H9 (cell line): ENCODE measurements at regions not wholly inside any gene's neighbourhood (a gene's known extent, or its start where the extent isn't known, plus 50 kb on each side); places are given as distances from the start of the nearest gene placed in this dataset.

Source experiments
- DNase-seq: peaks from one replicate; pipeline ENCODE4 v3.0.0-alpha.2; 2017
- H2AFZ ChIP-seq: one replicate; pipeline ENCODE4 v1.6.1; 2013; ENCODE audit warnings: mild to moderate bottlenecking, low read length, control low read depth, moderate library complexity
- H2AK5ac ChIP-seq: 2 replicates; pipeline ENCODE4 v1.6.1; 2013; ENCODE audit warnings: low read length, control low read depth, mixed read lengths; ENCODE audit not compliant: insufficient read length
- H2BK120ac ChIP-seq: one replicate; pipeline ENCODE4 v1.6.1; 2013; ENCODE audit warnings: low read depth, mild to moderate bottlenecking, low read length, control low read depth, inconsistent platforms; ENCODE audit not compliant: poor library complexity, severe bottlenecking
- H2BK12ac ChIP-seq: 2 replicates; pipeline ENCODE4 v1.6.1; 2013; ENCODE audit warnings: low read length, control low read depth, mixed read lengths, low read depth; ENCODE audit not compliant: insufficient read length
- H2BK15ac ChIP-seq: 2 replicates; pipeline ENCODE4 v1.6.1; 2013; ENCODE audit warnings: low read depth, low read length, control low read depth
- H2BK20ac ChIP-seq: one replicate; pipeline ENCODE4 v1.6.1; 2013; ENCODE audit warnings: low read depth, mild to moderate bottlenecking, low read length, control low read depth, inconsistent platforms; ENCODE audit not compliant: poor library complexity, severe bottlenecking
- H2BK5ac ChIP-seq: 2 replicates; pipeline ENCODE4 v1.6.1; 2013; ENCODE audit warnings: low read length, control low read depth, mixed read lengths; ENCODE audit not compliant: insufficient read length
- H3K14ac ChIP-seq: 2 replicates; pipeline ENCODE4 v1.6.1; 2013; ENCODE audit warnings: low read length, control low read depth; ENCODE audit not compliant: insufficient read depth
- H3K18ac ChIP-seq: 2 replicates; pipeline ENCODE4 v1.6.1; 2013; ENCODE audit warnings: low read depth, mild to moderate bottlenecking, mixed read lengths, low read length, control low read depth; ENCODE audit not compliant: insufficient read length
- H3K23ac ChIP-seq: 2 replicates; pipeline ENCODE4 v1.6.1; 2013; ENCODE audit warnings: low read length, control low read depth, mixed read lengths, low read depth; ENCODE audit not compliant: insufficient read length
- H3K23me2 ChIP-seq: 2 replicates; pipeline ENCODE4 v1.6.1; 2013; ENCODE audit warnings: low read depth, mild to moderate bottlenecking, mixed read lengths, low read length, control low read depth; ENCODE audit not compliant: insufficient read length, poor library complexity, severe bottlenecking
- H3K27ac ChIP-seq: 2 replicates; pipeline ENCODE4 v1.5.1; 2013; ENCODE audit warnings: low read length, control low read depth, mixed read lengths, low read depth; ENCODE audit not compliant: insufficient read length
- H3K27me3 ChIP-seq: 2 replicates; pipeline ENCODE4 v1.6.1; 2013; ENCODE audit warnings: low read length, control low read depth, inconsistent platforms; ENCODE audit not compliant: insufficient read depth
- H3K4ac ChIP-seq: 2 replicates; pipeline ENCODE4 v1.6.1; 2013; ENCODE audit warnings: low read depth, mild to moderate bottlenecking, control low read depth, inconsistent platforms, low read length, moderate library complexity
- H3K4me1 ChIP-seq: 2 replicates; pipeline ENCODE4 v1.6.1; 2013; ENCODE audit warnings: low read length, control low read depth, inconsistent platforms; ENCODE audit not compliant: insufficient read depth
- H3K4me2 ChIP-seq: 2 replicates; pipeline ENCODE4 v1.6.1; 2013; ENCODE audit warnings: low read length, control low read depth, mixed read lengths; ENCODE audit not compliant: insufficient read length, insufficient read depth
- H3K56ac ChIP-seq: 2 replicates; pipeline ENCODE4 v1.6.1; 2013; ENCODE audit warnings: low read depth, mild to moderate bottlenecking, mixed read lengths, low read length, control low read depth; ENCODE audit not compliant: insufficient read length
- H3K79me1 ChIP-seq: 2 replicates; pipeline ENCODE4 v1.6.1; 2013; ENCODE audit warnings: low read depth, mild to moderate bottlenecking, moderate library complexity, low read length, control low read depth, inconsistent platforms; ENCODE audit not compliant: insufficient read depth, poor library complexity, severe bottlenecking
- H3K79me2 ChIP-seq: 2 replicates; pipeline ENCODE4 v1.6.1; 2013; ENCODE audit warnings: low read length, control low read depth, inconsistent platforms; ENCODE audit not compliant: insufficient read depth
- H3K9ac ChIP-seq: 2 replicates; pipeline ENCODE4 v1.6.1; 2013; ENCODE audit warnings: low read length, control low read depth, mixed read lengths; ENCODE audit not compliant: insufficient read length; ENCODE audit errors: extremely low read depth
- H3K9me3 ChIP-seq: one replicate; pipeline ENCODE4 v1.6.1; 2013; ENCODE audit warnings: low read depth, low read length, inconsistent platforms; ENCODE audit not compliant: control insufficient read depth
- H3T11ph ChIP-seq: one replicate; pipeline ENCODE4 v1.6.1; 2013; ENCODE audit warnings: mild to moderate bottlenecking, low read length, control low read depth, inconsistent platforms
- H4K20me1 ChIP-seq: one replicate; pipeline ENCODE4 v1.6.1; 2013; ENCODE audit not compliant: control insufficient read depth, insufficient read length, insufficient read depth
- H4K5ac ChIP-seq: 2 replicates; pipeline ENCODE4 v1.6.1; 2013; ENCODE audit warnings: low read depth, mild to moderate bottlenecking, mixed read lengths, low read length, control low read depth; ENCODE audit not compliant: insufficient read length
- H4K8ac ChIP-seq: replicated peaks from 2 replicates; pipeline ENCODE4 v1.6.1; 2013; ENCODE audit warnings: low read length, control low read depth, mixed read lengths, low read depth; ENCODE audit not compliant: insufficient read length
- H4K91ac ChIP-seq: 2 replicates; pipeline ENCODE4 v1.6.1; 2013; ENCODE audit warnings: low read depth, mild to moderate bottlenecking, moderate library complexity, mixed read lengths, low read length, control low read depth; ENCODE audit not compliant: insufficient read length
- H3K27ac Mint-ChIP-seq, 3 experiments: 2 replicates in 2 of 3; 3 replicates in 1 of 3; pipeline ENCODE4 v1.8.0; 2020 to 2021; ENCODE audit warnings: mixed read lengths in 3 of 3, mild to moderate bottlenecking in 1 of 3, moderate library complexity in 1 of 3
- H3K27me3 Mint-ChIP-seq: 2 replicates; pipeline ENCODE4 v1.8.0; 2021; ENCODE audit warnings: low read depth, mild to moderate bottlenecking, moderate library complexity, mixed read lengths
- H3K36me3 Mint-ChIP-seq, 3 experiments: 2 replicates in 2 of 3; 3 replicates in 1 of 3; pipeline ENCODE4 v1.8.0; 2020 to 2021; ENCODE audit warnings: low read depth in 3 of 3, mixed read lengths in 3 of 3; ENCODE audit not compliant: insufficient read depth in 1 of 3
- H3K4me1 Mint-ChIP-seq, 2 experiments: 2 replicates each; pipeline ENCODE4 v1.8.0; 2020; ENCODE audit warnings: mixed read lengths in 2 of 2
- H3K4me3 Mint-ChIP-seq, 2 experiments: 2 replicates in 1 of 2; 3 replicates in 1 of 2; pipeline ENCODE4 v1.8.0; 2020 to 2021; ENCODE audit warnings: mild to moderate bottlenecking in 2 of 2, mixed read lengths in 2 of 2, moderate library complexity in 1 of 2
- H3K9me3 Mint-ChIP-seq, 2 experiments: 2 replicates in 1 of 2; 3 replicates in 1 of 2; pipeline ENCODE4 v1.8.0; 2020; ENCODE audit warnings: mild to moderate bottlenecking in 2 of 2, mixed read lengths in 2 of 2, moderate library complexity in 1 of 2
- WGBS: extraction: QIAGEN DNeasy Blood & Tissue Kit; methylation state at CpG from one replicate; pipeline ENCODE4 v1.1.7; 2013; ENCODE audit warnings: missing lambda C conversion rate, low lambda C conversion rate, mixed read lengths; ENCODE audit not compliant: insufficient read length; ENCODE audit errors: extremely low coverage; 5-methylcytosine and 5-hydroxymethylcytosine counted together
- TF ChIP-seq, protein P1 (sequence below): fragments of 200-600 bp; sonication (generic); conservative IDR thresholded peaks from 3 replicates; pipeline ENCODE4 v1.8.0; 2021; ENCODE audit warnings: antibody characterized with exemption, mild to moderate bottlenecking

DNA sequence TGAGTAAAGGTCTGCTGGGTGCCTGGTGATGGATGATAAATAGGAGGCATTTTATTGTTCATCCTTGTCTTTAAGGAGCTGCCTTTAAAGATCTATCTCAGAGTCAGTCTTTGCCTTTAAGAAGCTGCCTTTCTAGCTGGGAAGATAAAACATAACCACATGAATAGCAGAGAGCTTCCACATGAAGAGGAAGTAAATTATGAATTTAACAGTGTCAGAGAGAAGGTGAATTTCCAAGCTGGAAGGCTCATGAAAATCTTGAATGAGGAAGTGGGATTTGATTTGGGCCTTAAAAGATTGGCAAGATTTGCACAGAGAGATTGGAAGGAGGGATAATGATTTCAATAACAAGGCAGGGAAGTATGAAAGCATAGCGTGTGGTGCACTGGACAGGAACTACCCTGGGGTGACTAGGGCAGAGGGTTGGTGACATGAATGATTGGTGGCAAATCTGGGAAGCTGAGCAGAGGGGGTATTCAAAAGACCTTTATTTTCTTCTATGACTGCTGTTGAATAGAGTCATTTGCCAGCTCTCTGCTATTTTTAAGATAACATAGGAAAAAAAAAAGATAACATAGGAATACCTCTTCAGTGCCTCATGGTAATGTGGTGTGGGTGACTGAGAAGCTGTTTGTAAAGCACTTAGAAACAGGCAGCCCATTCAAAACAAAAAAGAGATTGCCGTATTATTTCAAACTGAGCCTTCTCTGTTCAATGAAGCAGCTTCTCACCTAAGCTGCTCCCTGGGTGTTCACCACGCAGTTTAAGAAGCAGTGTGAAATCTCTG, 591.6 kb downstream of the PKHD1 start:
- no peak overlapping the region for H3T11ph ChIP-seq
- Mint-ChIP-seq H3K27ac (no peak overlapping the region), H3K9me3 (no peaks in the 10 kb centered on the region), H3K4me3 (no peak overlapping the region), H3K4me1 (peaks cover 23 to 27% of the 10 kb centered on the region in 2 experiments), H3K27me3 (no peaks in the 10 kb centered on the region; the same call in 1 of the 2 replicates), H3K36me3 (no peaks in the 10 kb centered on the region)
- no peaks in the 10 kb centered on the region for H3K9me3 ChIP-seq
- no peaks in the 10 kb centered on the region for H3K23me2 ChIP-seq
- no peaks in the 10 kb centered on the region for H3K27me3 ChIP-seq
- no peak overlapping the region for H3K18ac ChIP-seq
- H2BK20ac ChIP-seq = no peak overlapping the region
- H4K5ac ChIP-seq = no peak overlapping the region
- no peak overlapping the region for H3K4me2 ChIP-seq
- no peak overlapping the region for H2AFZ ChIP-seq
- no peak overlapping the region for H4K91ac ChIP-seq
- no peak overlapping the region for H2BK5ac ChIP-seq
- H2BK12ac ChIP-seq = no peak overlapping the region
- no peak for DNase-seq
- no peaks in the 10 kb centered on the region for H4K20me1 ChIP-seq
- H3K27ac ChIP-seq = no peak overlapping the region
- H3K79me2 ChIP-seq = no peaks in the 10 kb centered on the region
- H2AK5ac ChIP-seq = no peak overlapping the region
- H3K9ac ChIP-seq = no peak overlapping the region
- H3K14ac ChIP-seq = no peak overlapping the region
- H4K8ac ChIP-seq = no peak overlapping the region
- no CpG with 5 or more reads among the region's 3 CpGs for WGBS
- H3K4me1 ChIP-seq = no peaks in the 10 kb centered on the region
- H3K4ac ChIP-seq = no peak overlapping the region
- H2BK15ac ChIP-seq = no peak overlapping the region
- TF ChIP-seq, protein P1, sequence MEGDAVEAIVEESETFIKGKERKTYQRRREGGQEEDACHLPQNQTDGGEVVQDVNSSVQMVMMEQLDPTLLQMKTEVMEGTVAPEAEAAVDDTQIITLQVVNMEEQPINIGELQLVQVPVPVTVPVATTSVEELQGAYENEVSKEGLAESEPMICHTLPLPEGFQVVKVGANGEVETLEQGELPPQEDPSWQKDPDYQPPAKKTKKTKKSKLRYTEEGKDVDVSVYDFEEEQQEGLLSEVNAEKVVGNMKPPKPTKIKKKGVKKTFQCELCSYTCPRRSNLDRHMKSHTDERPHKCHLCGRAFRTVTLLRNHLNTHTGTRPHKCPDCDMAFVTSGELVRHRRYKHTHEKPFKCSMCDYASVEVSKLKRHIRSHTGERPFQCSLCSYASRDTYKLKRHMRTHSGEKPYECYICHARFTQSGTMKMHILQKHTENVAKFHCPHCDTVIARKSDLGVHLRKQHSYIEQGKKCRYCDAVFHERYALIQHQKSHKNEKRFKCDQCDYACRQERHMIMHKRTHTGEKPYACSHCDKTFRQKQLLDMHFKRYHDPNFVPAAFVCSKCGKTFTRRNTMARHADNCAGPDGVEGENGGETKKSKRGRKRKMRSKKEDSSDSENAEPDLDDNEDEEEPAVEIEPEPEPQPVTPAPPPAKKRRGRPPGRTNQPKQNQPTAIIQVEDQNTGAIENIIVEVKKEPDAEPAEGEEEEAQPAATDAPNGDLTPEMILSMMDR = no peak
- H2BK120ac ChIP-seq = no peak overlapping the region
- H3K23ac ChIP-seq = no peak overlapping the region
- H3K79me1 ChIP-seq = no peaks in the 10 kb centered on the region
- H3K56ac ChIP-seq = no peak overlapping the region
